NK-92 (cell line): ENCODE measurements at regions not wholly inside any gene's neighbourhood (a gene's known extent, or its start where the extent isn't known, plus 50 kb on each side); places are given as distances from the start of the nearest gene placed in this dataset.

Experiments
- DNase-seq: peaks from one replicate; lab custom pipeline; 2025; ENCODE audit not compliant: unreplicated experiment; lab: John Stamatoyannopoulos, UW

GRCh38 chrX:39211501-39211900, 410.2 kb downstream of the MID1IP1 start:
- DNase-seq: no peak

- no peak for DNase-seq
Observed at GRCh38 chrX:39212456-39212855, 411.2 kb downstream of the MID1IP1 start.

GRCh38 chrX:39214387-39215126, 413.3 kb downstream of the MID1IP1 start:
- DNase-seq: no peak

GRCh38 chrX:39220952-39221351, 419.7 kb downstream of the MID1IP1 start:
- no peak for DNase-seq

- DNase-seq: no peak
Observed at GRCh38 chrX:39222346-39223113, 421.3 kb downstream of the MID1IP1 start.

GRCh38 chrX:39226251-39226650, 425.0 kb downstream of the MID1IP1 start:
- no peak for DNase-seq

- no peak for DNase-seq
Observed at GRCh38 chrX:39227371-39227770, 426.1 kb downstream of the MID1IP1 start.

GRCh38 chrX:39238006-39238405, 436.7 kb downstream of the MID1IP1 start:
- no peak for DNase-seq

GRCh38 chrX:39242187-39242586, 440.9 kb downstream of the MID1IP1 start:
- DNase-seq: no peak

GRCh38 chrX:39244147-39244546, 442.9 kb downstream of the MID1IP1 start:
- DNase-seq: no peak

- no peak for DNase-seq
Observed at GRCh38 chrX:39245024-39245423, 443.8 kb downstream of the MID1IP1 start.

GRCh38 chrX:39247536-39247935, 446.3 kb downstream of the MID1IP1 start:
- no peak for DNase-seq

- DNase-seq: no peak
Observed at GRCh38 chrX:39248330-39248729, 447.1 kb downstream of the MID1IP1 start.

GRCh38 chrX:39249999-39250398, 448.7 kb downstream of the MID1IP1 start:
- no peak for DNase-seq

- no peak for DNase-seq
Observed at GRCh38 chrX:39251995-39252394, 450.7 kb downstream of the MID1IP1 start.

GRCh38 chrX:39253551-39253950, 452.3 kb downstream of the MID1IP1 start:
- no peak for DNase-seq

- DNase-seq: no peak
Observed at GRCh38 chrX:39258331-39258730, 457.1 kb downstream of the MID1IP1 start.

- DNase-seq: no peak
Observed at GRCh38 chrX:39260965-39261364, 459.7 kb downstream of the MID1IP1 start.

GRCh38 chrX:39261446-39262147, 460.3 kb downstream of the MID1IP1 start:
- DNase-seq: no peak

- no peak for DNase-seq
Observed at GRCh38 chrX:39262641-39263040, 461.4 kb downstream of the MID1IP1 start.

- no peak for DNase-seq
Observed at GRCh38 chrX:39264023-39264422, 462.8 kb downstream of the MID1IP1 start.

- DNase-seq: no peak
Observed at GRCh38 chrX:39267176-39267575, 465.9 kb downstream of the MID1IP1 start.
